ENCODE measurements at regions not wholly inside any gene's neighbourhood (a gene's known extent, or its start where the extent isn't known, plus 50 kb on each side); places are given as distances from the start of the nearest gene placed in this dataset.
"Not testable (repeated sequence)": the region's sequence is repeated elsewhere in the genome, so short reads cannot be mapped to it uniquely, and the experiment has no call there.

GRCh38 chr3:159499031-159499793, 489.4 kb upstream of the IL12A start:
- no peak for DNase-seq
- TF ChIP-seq CTCF (IDR thresholded peaks at IDR 0.05) (no peak), POLR2A (IDR thresholded peaks at IDR 0.05) (no peak)
- Histone ChIP-seq H3K9me3 (no peaks in the 10 kb centered on the region), H3K4me3 (no peak overlapping the region), H3K36me3 (no peaks in the 10 kb centered on the region), H3K4me1 (no peaks in the 10 kb centered on the region), H3K27me3 (no peaks in the 10 kb centered on the region), H3K27ac (no peak overlapping the region)
- intact Hi-C loops (cut with DNase I), result no loop called here
- WGBS, 2 donors, result 31 to 59% methylated on average over 6 of the region's 6 CpGs

GRCh38 chr3:159501029-159501428, 487.6 kb upstream of the IL12A start:
- no peaks in the 10 kb centered on the region for H3K4me1 ChIP-seq
- TF ChIP-seq CTCF (IDR thresholded peaks at IDR 0.05), result no peak
- no peak for TF ChIP-seq POLR2A (IDR thresholded peaks at IDR 0.05)
- H3K9me3 ChIP-seq, result no peaks in the 10 kb centered on the region
- H3K27ac ChIP-seq, result no peak overlapping the region
- 80 to 82% methylated on average over 1 of the region's 1 CpG for WGBS, 2 donors
- DNase-seq, result no peak
- no peak overlapping the region for H3K4me3 ChIP-seq
- no peaks in the 10 kb centered on the region for H3K36me3 ChIP-seq
- intact Hi-C loops (cut with DNase I), result no loop called here
- no peaks in the 10 kb centered on the region for H3K27me3 ChIP-seq

- WGBS, 2 donors, result 91 to 95% methylated on average over 2 of the region's 2 CpGs
- H3K4me1 ChIP-seq, result no peaks in the 10 kb centered on the region
- no peak for DNase-seq
- intact Hi-C loops (cut with DNase I), result no loop called here
- no peaks in the 10 kb centered on the region for H3K36me3 ChIP-seq
- H3K4me3 ChIP-seq, result no peak overlapping the region
- H3K27ac ChIP-seq, result no peak overlapping the region
- no peaks in the 10 kb centered on the region for H3K27me3 ChIP-seq
- no peak for TF ChIP-seq POLR2A (IDR thresholded peaks at IDR 0.05)
- no peak for TF ChIP-seq CTCF (IDR thresholded peaks at IDR 0.05)
- no peaks in the 10 kb centered on the region for H3K9me3 ChIP-seq
Observed at GRCh38 chr3:159502986-159503385, 485.6 kb upstream of the IL12A start.

GRCh38 chr3:159510988-159511387, 477.6 kb upstream of the IL12A start:
- H3K36me3 ChIP-seq; H3K27me3 ChIP-seq; H3K27ac ChIP-seq; H3K9me3 ChIP-seq; DNase-seq; intact Hi-C loops (cut with DNase I); H3K4me3 ChIP-seq; H3K4me1 ChIP-seq: not testable (repeated sequence)
- WGBS, 2 donors, result 92% methylated on average over 2 of the region's 7 CpGs; no CpG with 5 or more reads in 1 of the 2 donors

GRCh38 chr3:159513444-159513843, 475.2 kb upstream of the IL12A start:
- 70 to 83% methylated on average over 3 to 5 of the region's 6 CpGs for WGBS, 2 donors
- no peaks in the 10 kb centered on the region for H3K36me3 ChIP-seq
- intact Hi-C loops (cut with DNase I), result no loop called here
- no peak for DNase-seq
- H3K27ac ChIP-seq, result no peak overlapping the region
- no peak for TF ChIP-seq CTCF (IDR thresholded peaks at IDR 0.05)
- no peak for TF ChIP-seq POLR2A (IDR thresholded peaks at IDR 0.05)
- H3K27me3 ChIP-seq, result no peaks in the 10 kb centered on the region
- H3K4me3 ChIP-seq, result no peak overlapping the region
- no peaks in the 10 kb centered on the region for H3K9me3 ChIP-seq
- H3K4me1 ChIP-seq, result no peaks in the 10 kb centered on the region
